HG03469 (cell line): ENCODE measurements at regions not wholly inside any gene's neighbourhood (a gene's known extent, or its start where the extent isn't known, plus 50 kb on each side); places are given as distances from the start of the nearest gene placed in this dataset.
"Not testable (repeated sequence)": the region's sequence is repeated elsewhere in the genome, so short reads cannot be mapped to it uniquely, and the experiment has no call there.

Experiments
- ATAC-seq: cut with Tn5 transposase; IDR thresholded peaks from one replicate; pipeline ENCODE4 v1.9.1; 2021; ENCODE audit warnings: mild to moderate bottlenecking, moderate library complexity, moderate number of reproducible peaks; ENCODE audit not compliant: unreplicated experiment

DNA sequence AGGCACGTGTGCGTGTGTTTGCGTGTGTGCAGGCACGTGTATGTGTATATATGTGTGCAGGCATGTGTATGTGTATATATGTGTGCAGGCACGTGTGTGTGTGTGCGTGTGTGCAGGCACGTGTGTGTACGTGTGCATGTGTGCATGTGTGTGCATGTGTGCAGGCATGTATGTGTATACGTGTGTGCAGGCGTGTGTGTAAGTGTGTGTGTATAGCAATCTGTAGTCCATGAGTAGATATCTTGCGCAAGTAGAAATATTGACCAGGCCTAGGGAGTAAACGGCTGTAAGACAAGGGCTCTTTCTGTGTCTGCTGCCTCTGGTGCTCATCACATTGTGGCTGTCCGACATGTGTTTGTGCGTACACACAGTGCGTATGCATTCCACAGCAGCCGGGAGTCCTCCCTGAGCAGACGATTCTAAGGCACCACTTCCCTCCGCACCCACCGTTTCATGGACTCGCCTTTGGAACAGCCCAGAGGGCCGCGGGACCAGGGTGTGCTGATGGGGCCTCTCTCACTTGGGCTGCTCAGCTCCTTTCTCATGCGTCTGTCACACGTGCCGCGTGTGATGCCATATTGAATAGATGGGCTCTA, 167.6 kb downstream of the ERMARD start:
- ATAC-seq = no peak

DNA sequence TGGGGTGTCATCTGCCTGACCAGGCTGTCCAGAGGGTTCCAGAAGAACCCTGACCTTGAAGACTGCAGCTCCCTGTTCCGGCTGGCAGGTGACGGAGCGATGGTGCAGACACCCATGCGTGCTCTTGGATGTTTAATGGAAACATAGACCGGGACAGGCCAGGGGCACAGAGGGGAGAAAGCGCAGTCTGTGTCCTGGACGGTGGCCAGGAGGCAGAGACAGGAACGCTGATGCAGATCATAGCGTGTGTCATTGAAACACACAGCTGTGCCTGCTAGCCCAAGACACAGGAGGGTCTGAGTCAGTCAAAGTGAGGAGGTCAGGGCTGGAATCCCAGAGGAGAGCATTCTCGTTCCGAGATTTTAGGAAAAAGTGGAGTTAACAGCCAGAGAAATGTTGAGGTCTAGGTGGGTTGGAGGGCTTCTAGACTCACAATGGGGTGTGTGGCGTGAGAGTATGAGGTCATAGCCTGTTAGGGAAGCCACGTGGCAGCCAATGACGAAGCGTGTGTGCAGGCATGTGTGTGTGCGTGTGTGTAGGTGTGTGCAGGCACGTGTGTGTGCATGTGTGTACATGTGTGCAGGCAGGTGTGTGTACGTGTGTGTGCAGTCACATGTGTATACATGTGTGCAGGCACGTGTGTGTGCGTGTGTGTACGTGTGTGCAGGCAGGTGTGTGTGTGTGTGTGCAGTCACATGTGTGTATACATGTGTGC, 167.0 kb downstream of the ERMARD start:
- no peak for ATAC-seq

DNA sequence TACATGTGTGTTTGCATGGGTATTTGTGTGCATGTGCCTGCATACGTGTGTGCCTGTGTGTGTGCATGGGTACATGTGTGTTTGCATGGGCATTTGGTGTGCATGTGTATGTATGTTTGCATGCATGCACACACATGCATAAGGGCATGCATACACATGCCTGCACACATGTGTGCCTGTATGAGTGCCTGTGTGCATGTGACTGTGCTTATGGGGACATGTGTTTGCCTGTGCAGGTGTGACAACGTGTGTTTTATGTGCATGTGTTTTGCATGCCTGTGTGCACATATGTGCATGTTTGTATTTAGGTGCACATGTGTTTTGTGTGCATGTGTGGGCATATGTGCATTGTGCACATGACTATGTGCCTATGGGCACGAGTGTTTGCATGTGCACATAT, 165.7 kb downstream of the ERMARD start:
- ATAC-seq = no peak

DNA sequence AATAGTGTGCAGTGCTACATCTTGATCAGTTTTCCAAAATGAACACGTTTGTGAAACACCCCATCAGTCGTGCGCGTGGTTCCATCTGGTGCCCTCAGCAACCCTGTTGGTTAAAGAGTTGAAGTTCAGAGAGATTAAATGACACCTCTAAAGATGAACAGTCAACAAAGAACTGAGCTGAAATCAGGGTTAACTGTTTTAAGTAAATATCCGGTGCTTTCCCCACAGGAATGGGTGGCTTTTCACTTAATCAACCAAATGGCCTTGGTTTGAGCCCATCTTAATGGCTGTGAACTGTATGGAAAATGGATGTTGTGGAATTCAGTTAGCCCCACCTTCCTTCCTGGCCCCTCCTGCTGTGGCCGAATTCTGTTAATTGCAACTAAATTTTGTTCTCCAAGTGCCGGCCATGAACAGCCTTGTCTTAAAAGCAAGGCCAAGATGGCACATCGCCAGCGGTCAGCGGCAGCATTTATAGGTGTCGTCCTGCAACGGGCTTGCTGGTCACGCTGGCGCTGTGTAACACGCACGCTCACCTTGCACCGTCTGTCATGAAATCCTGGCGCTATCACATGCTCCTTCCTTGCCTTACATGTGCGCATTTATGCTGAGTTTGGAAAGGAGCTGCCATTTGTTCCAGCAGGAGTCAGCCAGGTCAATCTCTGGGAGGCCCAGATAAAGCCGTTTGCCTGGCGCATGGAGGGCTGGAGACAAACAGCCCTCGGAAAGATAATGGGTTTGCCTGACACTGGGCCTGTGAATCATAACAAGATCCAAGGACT, 164.5 kb downstream of the ERMARD start:
- ATAC-seq = no peak

DNA sequence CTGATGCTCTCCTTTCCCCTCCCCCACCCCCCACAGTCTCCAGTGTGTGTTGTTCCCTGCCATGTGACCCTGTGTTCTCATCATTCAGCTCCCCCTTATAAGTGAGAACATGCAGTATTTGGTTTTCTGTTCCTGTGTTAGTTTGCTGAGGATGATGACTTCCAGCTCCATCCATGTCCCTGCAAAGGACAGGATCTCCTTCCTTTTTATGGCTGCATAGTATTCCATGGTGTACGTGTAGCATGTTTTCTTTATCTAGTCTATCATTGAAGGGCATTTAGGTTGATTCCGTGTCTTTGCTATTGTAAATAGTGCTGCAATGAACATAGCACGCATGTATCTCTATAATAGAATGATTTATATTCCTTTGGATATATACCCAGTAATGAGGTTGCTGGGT, 162.3 kb downstream of the ERMARD start:
- not testable (repeated sequence) for ATAC-seq

DNA sequence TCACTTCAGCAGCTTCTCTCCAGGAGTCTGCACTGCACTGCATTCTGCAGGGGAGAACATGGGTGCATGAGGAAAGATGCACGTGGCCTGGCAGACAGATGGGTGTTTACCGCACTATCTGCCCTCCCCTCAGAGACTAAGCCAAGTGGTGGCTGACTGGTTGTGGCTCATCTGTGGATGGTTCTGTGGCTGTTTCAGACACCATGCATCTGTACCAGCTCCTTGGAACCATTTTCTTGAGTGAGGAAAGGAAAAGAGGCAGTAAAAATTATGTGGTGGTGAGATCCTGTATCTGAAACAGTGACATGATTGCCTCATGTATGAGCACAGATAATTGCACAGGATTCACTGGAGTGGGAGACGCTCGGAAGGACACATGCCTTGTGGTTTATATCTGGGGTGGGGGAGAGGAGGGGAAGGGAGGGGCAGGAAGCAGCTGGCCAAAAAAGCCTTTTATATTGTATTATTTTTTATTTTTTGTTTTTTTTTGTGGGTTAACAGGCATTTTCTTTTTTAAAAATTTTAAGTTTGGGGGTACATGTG, 161.7 kb downstream of the ERMARD start:
- ATAC-seq = no peak

DNA sequence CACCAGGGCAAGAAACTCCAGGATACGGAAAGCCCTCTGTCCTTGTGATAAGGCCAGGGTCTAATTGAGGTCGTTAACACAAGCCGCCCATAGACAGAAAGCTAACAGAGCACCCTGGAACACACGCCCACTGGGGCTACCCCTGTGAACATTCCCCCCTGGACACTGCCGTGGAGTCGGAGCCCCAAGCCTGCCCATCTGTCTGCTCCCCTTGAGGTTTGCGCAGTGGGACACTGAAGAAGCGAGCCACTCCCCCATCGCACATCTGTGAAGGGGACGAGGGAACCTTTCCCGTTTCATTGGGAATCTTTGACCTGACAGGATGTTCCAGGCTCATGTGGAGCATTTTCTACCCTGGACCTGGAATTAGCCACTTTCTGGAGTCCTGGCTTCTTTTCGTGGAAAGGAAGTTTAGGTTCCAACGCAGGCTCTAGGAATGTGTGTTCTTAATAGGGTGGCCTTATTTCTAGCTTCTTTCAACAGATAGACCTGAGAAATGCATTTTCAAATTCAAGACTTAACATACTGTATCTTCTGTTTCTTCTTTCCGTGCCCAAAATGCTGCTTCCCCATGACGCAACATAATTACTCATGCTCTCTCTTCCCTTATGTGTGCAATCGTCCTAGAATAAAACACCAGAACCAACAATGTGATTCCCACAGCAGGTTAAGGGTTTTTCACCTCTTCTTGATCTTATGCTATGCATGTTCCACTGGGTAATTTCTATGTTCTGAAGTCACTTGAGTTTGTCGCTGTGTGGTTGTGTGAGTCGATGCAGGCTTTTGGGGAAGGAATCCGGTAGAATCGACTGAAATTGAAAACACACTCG, 161.1 kb downstream of the ERMARD start:
- no peak for ATAC-seq

DNA sequence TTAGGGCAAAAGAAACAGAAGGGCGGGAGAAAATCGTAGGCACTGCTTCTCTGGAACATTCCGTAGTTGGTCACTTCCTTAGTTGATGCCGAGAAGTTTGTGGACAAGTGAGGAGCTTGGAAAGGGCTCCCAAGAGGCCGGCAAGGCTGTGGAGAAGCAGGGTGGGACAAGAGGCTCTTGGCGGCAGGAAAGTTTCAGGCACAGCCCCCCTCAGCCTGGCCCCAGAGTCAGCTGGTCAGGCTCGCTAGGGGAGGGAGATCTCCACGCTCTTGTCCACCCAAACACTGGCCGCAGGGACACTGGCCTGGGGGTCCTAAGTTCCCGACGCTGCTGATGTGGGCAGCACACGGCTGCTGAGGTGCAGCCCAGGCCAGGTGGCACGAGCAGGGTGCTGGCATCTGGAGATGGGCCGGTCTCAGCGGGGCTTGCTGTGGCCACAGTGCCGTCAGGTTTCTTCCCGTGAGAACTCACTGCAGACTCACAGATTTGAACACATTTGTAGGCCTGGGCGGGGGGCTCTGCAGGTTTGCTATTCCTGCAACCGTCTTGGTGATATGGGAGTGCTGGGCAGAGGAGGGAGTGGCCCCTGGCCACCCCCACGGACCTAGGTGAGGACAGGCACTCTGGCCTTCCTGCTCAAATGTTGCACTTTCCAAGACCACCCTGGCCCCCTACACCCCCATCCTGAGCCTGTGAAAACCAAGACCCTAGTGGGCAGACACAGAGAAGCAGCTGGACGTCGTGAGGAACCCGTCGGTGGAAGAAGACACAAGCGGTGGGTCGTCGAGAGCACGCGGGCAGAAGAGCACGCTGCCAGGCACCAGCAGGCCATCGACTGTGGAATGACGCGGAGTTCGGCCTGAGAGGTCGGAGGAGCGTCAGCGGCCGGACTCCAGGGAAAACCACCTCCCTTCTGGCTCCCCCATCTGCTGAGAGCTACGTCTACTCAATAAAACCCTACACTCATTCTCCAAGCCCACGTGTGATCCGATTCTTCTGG, 160.1 kb downstream of the ERMARD start:
- ATAC-seq = no peak

DNA sequence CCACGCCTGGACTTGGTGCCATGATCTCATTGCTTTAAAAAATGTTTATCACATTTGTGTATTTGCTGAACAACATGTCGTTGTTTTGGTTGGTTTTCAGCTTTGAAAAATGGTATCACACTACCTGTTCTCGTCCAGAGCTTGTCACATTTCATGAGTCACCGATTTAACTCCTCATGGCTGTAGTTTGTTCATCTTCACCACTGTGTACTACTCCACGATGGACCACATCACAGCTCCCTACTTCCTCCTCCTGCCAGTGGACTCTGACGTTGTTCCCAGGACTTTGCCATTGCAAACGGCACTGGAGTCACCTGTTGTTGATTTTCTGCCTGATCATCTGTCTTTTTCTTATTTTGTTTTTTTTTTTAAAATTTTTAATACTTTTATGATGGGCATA, 157.7 kb downstream of the ERMARD start:
- no peak for ATAC-seq

DNA sequence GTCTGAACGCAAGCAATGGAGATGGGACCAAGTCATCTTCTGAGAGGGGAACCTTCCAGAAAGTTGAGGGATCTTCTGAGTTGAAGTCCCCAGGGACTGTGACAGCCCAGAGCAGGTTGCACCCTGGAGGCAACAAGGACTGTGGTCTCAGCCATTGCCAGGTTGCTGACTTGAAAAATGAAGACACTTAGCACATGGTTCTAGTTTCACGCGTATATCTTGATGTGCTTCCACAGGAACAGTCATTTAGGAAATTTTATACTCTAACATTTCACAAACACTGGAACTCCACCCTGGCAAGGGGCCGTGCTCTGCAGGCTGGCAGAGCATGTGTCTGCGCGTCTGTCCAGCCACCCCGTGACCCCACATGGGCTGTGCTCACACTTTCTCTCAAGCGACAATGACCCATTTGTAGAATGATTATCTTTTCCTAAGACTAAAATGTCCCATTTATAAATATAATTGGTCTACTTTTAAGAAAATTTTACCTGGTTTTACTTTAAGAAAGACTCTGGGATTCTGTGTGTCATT, 157.0 kb downstream of the ERMARD start:
- no peak for ATAC-seq

DNA sequence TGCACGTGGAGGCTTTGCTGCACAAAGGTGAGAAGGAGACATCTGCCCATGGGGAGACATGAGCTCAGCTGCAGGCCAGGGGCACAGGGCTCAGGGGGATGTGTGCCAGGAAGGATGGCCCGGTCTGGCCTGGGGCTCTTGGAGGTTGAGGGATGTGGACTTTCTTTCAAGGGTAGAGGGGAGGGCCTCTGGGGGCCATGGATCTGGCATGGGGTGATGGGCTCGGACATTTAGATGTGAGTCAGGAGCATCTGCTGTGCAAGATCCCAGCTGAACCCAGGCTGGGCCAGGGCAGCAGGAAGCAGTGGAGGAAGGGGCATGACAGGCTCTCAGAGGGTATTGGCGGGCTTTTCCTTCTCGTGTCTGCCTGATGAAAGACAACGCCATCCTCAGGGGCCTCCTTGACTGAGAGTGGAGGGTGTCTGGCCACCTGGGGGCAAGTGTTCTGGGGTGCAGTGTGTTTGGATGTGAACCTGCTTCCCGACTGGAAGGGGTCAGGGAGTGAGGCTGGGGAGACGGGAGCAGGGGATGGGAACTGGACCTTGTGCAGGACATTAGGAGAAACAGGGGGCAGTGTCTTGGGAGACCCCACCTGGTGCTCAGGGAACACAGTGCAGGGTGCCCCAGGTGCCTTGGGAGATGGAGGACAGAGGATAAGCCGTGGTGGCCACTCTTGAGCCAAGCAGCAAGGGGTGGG, 156.1 kb downstream of the ERMARD start:
- ATAC-seq = no peak

DNA sequence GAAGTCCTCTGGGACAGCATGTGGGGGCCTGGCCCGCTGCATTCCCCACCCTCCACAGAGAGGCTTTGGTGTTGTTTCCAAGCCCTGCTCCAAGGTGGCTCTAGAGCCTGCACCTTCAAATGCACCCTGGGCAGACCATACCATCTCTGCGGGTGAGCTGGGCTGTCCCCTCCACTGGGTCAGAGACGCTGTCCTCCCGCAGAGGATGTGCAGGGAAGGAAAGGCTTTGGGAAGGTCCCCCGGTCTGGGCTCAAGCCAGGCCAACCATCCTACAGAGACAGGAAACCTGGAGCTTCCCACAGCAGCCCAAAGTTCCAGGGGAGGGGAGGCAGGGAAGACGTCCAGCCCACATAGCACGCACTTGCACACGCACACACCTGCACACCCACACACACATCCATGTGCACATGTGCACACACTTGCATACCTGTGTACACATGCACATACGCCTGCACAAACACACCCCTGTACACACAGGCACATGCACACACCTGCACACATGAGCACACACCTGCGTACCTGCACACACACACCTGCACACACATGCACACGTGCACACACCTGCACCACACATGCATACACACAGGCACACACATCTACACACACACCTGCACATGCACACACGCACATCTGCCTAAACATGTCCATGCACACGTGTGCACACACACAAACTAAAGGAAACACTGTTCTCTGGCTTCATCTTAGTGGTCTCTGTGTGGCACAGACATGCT, 155.4 kb downstream of the ERMARD start:
- ATAC-seq = no peak

DNA sequence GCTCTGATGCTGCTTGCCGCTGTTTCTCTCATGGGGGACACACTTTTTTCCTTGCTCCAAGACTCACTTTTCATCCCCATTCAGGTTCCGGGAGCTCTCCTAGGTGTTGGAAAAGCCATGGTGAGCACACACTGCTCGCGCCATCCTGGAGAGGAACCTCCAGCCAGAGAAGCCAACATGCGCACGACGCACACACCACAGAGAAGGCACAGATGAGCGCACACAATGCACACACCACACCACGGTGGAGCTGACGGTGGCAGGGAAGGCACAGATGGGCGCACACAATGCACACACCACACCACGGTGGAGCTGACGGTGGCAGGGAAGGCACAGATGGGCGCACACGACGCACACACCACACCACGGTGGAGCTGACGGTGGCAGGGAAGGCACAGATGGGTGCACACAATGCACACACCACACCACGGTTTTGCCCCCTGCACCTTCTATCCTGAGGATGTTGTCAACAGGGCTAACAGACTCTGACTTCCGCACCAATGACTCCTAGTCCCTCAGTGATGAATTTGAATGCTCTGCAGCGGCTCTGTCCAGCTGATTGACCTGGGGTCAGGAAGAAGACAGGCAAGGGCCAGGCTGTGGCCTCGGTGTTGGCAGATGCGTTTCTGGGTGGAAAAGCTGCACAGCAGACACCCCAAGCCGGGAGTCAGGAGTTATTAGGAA, 154.7 kb downstream of the ERMARD start:
- ATAC-seq = no peak

DNA sequence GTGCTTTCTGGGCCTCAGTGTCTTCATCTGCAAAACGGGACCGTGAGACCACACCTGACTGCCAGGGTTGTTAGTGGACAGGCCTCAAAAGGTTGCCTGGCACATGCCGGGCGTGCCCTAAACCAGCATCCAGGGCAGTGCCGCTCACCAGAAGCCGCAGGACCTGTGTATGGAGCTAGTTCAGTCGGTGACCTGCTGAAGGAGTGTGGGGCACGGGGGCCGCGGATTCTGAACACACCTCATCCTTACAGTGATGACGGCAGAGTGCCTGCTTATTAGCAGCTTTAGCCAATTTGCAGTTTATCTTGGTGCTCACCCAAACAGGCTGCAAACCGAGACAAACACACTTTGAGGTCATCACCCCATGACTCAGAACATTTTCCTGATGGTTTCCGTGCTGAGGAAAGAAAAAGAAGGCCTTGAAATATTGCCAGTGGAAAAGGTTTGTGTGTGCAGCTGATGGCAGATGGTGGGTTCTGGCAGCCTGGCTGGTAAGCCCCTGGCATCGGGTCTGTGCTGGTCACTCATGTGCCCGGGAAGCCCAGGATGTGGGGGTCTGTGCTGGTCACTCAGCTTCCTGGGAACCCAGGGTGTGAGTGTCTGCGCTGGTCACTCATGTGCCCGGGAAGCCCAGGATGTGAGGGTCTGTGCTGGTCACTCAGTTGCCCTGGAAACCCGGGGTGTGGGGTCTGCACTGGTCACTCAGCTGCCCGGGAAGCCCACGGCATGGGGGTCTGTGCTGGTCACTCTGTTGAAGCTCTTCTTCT, 153.8 kb downstream of the ERMARD start:
- no peak for ATAC-seq

DNA sequence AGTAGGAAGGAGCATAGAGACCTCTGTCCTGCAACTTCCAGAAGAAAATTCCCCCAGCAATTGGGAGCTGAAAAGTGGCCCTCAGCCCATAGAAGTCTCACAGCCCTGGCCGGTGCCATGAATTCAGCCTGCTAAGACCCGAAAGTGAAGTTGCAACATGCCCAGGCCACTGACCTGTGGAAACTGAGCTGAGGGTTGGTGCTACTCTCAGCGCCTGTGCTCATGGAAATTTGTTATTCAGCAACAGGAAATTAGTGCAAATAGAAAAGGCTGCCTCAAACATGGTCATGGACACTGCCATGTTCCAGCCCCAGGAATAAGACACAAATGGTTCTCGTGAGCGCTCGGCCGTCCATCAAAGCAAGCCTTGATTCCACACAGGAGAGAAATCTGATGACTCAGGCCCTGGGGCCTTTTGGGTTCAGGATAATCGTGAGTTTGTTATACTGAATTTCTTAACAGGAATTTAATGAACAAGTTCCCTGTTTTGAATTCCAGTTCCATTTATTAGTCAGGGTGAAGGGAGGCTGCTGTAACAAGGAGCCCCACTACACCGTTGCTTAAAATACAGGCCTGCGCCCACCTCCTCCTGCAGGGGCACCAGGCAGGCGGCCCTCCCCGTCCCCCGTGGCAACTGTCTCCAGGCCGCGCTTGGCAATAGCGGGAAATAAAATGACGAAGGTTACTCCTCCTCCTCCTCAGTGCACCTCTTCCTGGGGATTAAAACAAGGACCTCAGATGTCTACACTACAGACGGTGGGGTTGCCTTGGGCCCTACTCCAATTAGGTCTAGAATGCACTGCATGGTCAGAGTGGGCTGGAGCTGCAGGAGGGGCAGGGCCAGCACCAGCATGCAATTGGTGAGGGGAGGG, 152.9 kb downstream of the ERMARD start:
- no peak for ATAC-seq

DNA sequence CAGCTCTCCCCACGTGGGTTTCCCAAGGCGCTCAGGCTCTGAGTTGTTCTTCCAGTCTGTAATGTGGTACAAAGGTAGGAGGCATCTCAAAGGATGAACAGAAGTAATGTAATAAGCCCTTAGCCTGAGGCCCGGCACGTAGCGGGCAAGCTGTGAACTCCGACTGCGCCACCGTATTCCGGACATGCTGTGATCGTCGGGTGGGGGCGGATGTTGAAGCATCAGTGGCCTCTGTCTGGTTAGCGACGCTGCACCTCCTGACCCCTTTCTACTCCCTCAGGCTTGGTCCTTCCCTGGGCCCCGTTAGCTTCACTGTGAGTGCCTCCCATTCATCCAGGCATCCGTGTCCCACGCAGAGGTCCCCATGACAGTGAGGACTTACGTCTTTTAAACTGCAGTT, 151.7 kb downstream of the ERMARD start:
- ATAC-seq = no peak
